ENCODE measurements at regions not wholly inside any gene's neighbourhood (a gene's known extent, or its start where the extent isn't known, plus 50 kb on each side); places are given as distances from the start of the nearest gene placed in this dataset.

DNA sequence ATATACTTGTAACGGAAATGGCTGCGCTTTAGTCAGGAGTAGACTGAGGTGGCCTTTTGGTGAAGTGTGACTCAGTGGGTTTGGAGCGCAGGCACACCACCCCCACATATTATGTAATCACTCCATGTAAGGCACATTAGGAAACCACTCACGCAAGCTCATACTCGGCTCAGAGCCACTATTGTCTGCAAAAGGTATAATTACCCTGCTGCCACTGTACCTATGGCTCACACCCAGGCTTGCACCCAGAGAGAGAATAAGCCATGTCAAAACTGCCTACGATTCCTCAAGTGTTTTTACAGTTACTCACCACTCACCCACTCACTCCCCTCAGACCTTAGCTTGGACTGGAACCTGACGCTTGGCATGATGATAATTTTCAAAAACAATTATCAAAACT, 611.9 kb upstream of the CCDC54 start:
- H3K4me3 ChIP-seq (ENCODE audit: low read depth, low read length), result no peak overlapping the region
- TF ChIP-seq, protein P1, sequence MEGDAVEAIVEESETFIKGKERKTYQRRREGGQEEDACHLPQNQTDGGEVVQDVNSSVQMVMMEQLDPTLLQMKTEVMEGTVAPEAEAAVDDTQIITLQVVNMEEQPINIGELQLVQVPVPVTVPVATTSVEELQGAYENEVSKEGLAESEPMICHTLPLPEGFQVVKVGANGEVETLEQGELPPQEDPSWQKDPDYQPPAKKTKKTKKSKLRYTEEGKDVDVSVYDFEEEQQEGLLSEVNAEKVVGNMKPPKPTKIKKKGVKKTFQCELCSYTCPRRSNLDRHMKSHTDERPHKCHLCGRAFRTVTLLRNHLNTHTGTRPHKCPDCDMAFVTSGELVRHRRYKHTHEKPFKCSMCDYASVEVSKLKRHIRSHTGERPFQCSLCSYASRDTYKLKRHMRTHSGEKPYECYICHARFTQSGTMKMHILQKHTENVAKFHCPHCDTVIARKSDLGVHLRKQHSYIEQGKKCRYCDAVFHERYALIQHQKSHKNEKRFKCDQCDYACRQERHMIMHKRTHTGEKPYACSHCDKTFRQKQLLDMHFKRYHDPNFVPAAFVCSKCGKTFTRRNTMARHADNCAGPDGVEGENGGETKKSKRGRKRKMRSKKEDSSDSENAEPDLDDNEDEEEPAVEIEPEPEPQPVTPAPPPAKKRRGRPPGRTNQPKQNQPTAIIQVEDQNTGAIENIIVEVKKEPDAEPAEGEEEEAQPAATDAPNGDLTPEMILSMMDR (IDR thresholded peaks at IDR 0.05; ENCODE audit: low read depth, low read length), result no peak
- in situ Hi-C loops (cut with HindIII; ENCODE audit: low sequenced_read_pairs), result no loop called here
- peak; percentile 90 for DNase-seq (ENCODE audit: low read depth, low spot score)

DNA sequence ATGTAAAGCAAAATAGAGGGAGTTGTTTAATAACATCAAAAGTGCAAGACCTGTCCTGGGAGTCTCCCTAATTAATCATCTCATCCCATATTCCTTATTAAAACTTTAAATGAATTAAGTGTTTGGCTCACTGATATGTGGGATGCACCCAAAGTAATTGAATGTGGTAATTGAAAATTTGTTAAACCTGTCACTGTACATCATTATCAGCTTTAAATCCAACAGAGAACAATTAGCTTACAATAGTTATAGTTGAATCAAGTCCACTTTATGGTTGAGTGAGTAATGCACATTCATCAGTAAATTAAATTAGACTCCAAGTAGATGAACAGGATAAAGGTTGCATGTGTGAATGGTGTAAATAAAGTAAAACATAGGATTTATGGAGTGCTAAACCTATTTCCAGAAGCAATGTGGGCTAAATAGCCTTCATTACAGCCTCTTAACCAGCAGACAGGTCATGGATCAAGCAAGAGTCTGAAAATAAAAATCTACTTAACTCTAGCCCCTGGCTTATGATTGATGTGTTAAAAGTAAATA, 608.2 kb upstream of the CCDC54 start:
- TF ChIP-seq, protein P1 (IDR thresholded peaks at IDR 0.05; ENCODE audit: low read depth, low read length), result no peak
- DNase-seq (ENCODE audit: low read depth, low spot score), result no peak
- in situ Hi-C loops (cut with HindIII; ENCODE audit: low sequenced_read_pairs), result no loop called here
- H3K4me3 ChIP-seq (ENCODE audit: low read depth, low read length), result no peak overlapping the region

DNA sequence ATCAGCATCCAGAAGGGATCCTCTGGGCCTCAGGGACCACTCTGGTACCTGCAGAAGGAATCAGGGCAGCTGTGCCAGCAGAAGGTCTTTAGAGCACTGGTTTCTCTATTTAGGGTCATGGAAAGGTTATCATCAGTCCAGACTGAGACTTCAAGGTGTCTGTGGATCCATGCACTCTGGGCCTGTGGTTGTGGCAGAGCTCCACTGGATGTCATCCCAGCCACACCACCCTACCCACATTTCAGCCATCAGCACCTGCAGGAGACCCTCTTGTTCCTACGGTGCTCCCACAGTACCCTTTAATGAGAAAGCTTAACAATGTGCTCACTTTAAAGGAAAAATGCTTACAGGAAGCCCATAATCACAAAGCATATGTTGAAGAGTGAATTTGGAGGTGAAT, 603.4 kb upstream of the CCDC54 start:
- no peak overlapping the region for H3K4me3 ChIP-seq (ENCODE audit: low read depth, low read length)
- DNase-seq (ENCODE audit: low read depth, low spot score), result no peak
- TF ChIP-seq, protein P1 (IDR thresholded peaks at IDR 0.05; ENCODE audit: low read depth, low read length), result no peak
- in situ Hi-C loops (cut with HindIII; ENCODE audit: low sequenced_read_pairs), result no loop called here

DNA sequence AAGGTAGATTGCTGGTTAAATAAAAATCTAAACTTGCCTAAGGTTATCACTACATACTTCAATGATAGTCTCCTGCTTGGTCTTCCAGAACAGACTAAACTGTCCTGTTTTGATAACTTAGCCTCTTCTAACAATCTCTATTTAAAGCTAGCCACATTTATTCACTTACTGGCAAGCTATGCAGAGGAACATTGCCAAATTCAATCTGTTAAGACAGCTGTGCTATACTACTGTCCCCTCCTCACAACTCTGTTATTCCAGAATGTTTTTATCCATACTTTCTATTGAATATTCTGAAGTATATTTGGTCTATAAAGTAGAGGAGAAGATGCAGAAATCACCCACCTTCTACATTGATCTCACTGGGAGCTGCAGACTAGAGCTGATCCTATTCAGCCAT, 594.0 kb upstream of the CCDC54 start:
- H3K4me3 ChIP-seq (ENCODE audit: low read depth, low read length), result no peak overlapping the region
- TF ChIP-seq, protein P1 (IDR thresholded peaks at IDR 0.05; ENCODE audit: low read depth, low read length), result no peak
- no peak for DNase-seq (ENCODE audit: low read depth, low spot score)
- in situ Hi-C loops (cut with HindIII; ENCODE audit: low sequenced_read_pairs), result no loop called here

DNA sequence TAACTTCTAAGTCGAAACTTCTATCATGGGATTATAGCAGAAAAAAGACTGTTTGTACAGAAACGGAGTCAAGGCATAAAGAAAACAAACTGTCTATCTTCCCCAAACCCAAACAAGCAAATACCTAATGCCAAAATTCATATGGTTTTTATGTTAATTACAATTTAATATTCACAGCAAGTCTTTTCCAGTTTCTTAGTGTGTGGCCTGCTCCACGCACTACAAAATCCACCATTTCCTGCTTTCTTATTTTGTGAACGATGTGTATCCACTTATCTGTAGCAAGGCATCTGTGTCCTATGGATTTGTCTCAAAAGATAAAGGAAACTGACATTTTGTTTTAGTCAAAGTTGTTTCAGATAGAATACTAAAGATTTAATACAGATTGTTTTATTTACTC, 588.0 kb upstream of the CCDC54 start:
- TF ChIP-seq, protein P1 (IDR thresholded peaks at IDR 0.05; ENCODE audit: low read depth, low read length), result no peak
- no peak overlapping the region for H3K4me3 ChIP-seq (ENCODE audit: low read depth, low read length)
- in situ Hi-C loops (cut with HindIII; ENCODE audit: low sequenced_read_pairs), result no loop called here
- DNase-seq (ENCODE audit: low read depth, low spot score), result no peak

DNA sequence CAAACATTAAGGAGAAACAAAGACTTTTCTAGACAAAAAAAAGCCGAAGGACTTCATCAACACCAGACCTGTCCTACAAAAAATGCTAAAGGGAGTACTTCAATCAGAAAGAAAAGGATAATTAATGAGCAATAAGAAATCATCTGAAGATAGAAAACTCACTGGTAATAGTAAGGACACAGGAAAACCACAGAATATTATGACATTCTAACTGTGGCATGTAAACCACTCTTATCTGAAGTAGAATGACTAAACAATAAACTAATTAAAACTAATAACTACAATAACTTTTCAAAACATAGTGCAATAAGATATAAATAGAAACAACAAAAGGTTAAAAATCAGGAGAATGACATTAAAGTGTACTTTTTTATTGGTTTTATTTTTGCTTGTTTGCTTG, 584.5 kb upstream of the CCDC54 start:
- in situ Hi-C loops (cut with HindIII; ENCODE audit: low sequenced_read_pairs), result no loop called here
- TF ChIP-seq, protein P1 (IDR thresholded peaks at IDR 0.05; ENCODE audit: low read depth, low read length), result no peak
- no peak for DNase-seq (ENCODE audit: low read depth, low spot score)
- H3K4me3 ChIP-seq (ENCODE audit: low read depth, low read length), result no peak overlapping the region

DNA sequence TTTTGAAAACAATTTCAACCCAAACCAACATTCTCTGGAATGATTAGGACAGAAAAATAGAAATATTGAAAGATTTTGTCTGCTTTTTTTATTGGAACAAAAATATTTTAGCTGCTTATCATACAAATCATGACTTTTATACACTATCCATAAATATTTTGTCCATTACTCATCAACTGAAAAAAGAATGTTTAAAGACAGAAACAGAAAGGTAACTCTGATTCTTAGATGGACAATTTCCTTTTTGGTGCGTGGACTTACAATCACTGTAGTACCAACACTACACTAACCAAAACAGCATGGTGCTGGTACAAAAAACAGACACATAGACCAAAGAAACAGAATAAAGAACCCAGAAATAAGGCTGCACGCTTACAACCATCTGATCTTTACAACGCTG, 582.8 kb upstream of the CCDC54 start:
- DNase-seq (ENCODE audit: low read depth, low spot score), result peak; percentile 20
- H3K4me3 ChIP-seq (ENCODE audit: low read depth, low read length), result no peak overlapping the region
- TF ChIP-seq, protein P1 (IDR thresholded peaks at IDR 0.05; ENCODE audit: low read depth, low read length), result no peak
- in situ Hi-C loops (cut with HindIII; ENCODE audit: low sequenced_read_pairs), result no loop called here
